DOHH2 (cell line): ENCODE measurements at regions not wholly inside any gene's neighbourhood (a gene's known extent, or its start where the extent isn't known, plus 50 kb on each side); places are given as distances from the start of the nearest gene placed in this dataset.

ENCODE experiments used
- EZH2phosphoT487 ChIP-seq: fragments of 200-600 bp; sonication (generic); IDR thresholded peaks from 2 replicates; pipeline ENCODE4 v1.6.1; 2017; ENCODE audit warnings: borderline replicate concordance, mild to moderate bottlenecking, antibody characterized with exemption, low read length, moderate library complexity, mixed read lengths
- TF ChIP-seq, protein P1 (sequence below): fragments of 200-600 bp; sonication (generic); IDR thresholded peaks from one replicate; pipeline ENCODE4 v1.5.1; 2014; ENCODE audit warnings: antibody characterized with exemption, mild to moderate bottlenecking, low read depth, low read length; ENCODE audit not compliant: poor library complexity, severe bottlenecking

- TF ChIP-seq, protein P1, sequence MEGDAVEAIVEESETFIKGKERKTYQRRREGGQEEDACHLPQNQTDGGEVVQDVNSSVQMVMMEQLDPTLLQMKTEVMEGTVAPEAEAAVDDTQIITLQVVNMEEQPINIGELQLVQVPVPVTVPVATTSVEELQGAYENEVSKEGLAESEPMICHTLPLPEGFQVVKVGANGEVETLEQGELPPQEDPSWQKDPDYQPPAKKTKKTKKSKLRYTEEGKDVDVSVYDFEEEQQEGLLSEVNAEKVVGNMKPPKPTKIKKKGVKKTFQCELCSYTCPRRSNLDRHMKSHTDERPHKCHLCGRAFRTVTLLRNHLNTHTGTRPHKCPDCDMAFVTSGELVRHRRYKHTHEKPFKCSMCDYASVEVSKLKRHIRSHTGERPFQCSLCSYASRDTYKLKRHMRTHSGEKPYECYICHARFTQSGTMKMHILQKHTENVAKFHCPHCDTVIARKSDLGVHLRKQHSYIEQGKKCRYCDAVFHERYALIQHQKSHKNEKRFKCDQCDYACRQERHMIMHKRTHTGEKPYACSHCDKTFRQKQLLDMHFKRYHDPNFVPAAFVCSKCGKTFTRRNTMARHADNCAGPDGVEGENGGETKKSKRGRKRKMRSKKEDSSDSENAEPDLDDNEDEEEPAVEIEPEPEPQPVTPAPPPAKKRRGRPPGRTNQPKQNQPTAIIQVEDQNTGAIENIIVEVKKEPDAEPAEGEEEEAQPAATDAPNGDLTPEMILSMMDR = no peak
- no peak for TF ChIP-seq EZH2phosphoT487
Observed at GRCh38 chr6:110526726-110527125, 50.3 kb upstream of the SLC22A16 start.
